A172 (cell line): ENCODE measurements at regions not wholly inside any gene's neighbourhood (a gene's known extent, or its start where the extent isn't known, plus 50 kb on each side); places are given as distances from the start of the nearest gene placed in this dataset.
"Not testable (repeated sequence)": the region's sequence is repeated elsewhere in the genome, so short reads cannot be mapped to it uniquely, and the experiment has no call there.

Experiments
- DNase-seq: peaks from one replicate; pipeline ENCODE4 v3.0.0-alpha.2; 2015; ENCODE audit warnings: low spot score

DNA sequence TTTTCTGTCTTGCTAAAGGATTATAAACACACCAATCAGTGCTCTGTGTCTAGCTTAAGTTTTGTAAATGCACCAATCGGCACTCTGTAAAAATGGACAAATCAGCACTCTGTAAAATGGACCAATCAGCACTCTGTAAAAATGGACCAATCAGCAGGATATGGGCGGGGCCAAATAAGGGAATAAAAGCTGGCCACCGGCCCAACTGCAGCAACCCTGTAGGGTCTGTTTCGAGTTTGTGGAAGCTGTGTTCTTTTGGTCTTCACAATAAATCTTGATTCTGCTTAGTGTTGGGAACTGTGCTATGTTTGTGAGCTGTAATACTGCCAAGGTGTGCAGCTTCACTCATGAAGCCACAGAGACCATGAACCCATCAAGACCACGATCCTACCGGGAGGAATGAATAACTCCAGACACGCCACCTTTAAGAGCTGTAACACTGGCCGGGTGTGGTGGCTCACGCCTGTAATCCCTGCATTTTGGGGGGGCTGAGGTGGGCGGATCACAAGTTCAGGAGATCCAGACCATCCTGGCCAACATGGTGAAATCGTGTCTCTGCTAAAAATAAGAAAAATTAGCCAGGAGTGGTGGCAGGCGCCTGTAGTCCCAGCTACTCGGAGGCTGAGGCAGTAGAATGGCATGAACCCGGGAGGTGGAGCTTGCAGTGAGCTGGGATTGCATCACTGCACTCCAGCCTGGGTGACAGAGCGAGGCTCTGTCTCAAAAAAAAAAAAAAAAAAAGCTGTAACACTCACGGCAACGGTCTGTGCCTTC lies 133.0 kb upstream of the GDF10 start:
- not testable (repeated sequence) for DNase-seq

DNA sequence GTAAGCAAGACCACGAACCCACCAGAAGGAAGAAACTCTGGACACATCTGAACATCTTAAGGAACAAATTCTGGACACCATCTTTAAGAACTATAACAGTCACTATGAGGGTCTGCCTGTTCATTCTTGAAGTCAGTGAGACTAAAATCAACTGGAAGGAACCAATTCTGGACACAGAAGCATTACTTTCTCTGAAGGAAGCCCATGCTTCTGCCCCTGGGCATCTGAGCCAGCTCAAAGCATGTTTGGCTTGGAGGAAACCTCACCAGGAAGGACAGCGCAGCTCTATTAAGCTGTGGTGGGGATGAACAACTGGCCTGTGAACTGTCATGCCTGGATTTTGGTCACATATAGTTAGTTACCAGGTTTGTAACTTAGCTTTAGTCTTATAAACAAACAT lies 132.4 kb upstream of the GDF10 start:
- no peak for DNase-seq

DNA sequence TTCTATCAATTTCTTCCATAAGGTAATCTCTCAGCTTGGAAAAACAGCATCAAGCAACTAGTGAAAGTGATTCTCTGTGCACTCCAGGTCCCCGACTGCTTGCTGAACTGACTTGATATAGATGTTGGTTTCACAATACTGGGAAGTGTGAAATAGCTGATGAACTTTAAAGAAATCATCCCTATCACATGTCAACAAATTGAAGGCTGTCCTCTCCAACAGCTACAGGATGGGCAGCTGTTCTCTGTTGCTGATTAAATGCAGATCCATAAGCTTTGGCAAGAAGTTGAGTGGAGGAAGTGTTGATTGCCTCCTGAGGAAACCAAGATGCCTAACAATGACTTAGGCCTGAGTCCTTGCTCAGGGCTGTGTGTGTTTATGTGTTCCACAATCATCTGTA lies 130.4 kb upstream of the GDF10 start:
- no peak for DNase-seq

DNA sequence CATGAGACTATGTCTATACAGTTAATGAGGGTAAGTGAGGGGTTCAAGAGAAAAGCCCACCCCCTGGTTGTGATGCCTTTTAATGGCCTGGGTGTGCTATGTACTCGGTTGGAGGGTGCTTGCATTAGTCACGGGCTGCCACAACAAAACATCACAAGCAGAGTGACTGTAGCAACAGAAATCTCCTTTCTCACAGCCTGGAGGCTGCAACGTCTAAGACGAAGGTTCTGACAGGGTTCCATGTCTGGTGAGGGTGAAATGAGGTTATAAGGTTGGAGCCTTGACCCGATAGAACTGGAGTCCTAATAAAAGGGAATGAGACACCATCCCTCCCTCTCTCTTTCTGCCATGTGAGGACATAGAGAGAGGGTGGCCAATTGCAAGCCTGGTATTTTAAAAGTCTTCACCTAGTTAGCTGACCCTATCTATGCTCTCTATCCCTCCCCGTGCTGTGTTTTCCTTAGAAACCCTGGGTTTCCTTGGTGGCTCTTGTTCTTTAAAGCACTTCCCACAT lies 126.0 kb upstream of the GDF10 start:
- no peak for DNase-seq

DNA sequence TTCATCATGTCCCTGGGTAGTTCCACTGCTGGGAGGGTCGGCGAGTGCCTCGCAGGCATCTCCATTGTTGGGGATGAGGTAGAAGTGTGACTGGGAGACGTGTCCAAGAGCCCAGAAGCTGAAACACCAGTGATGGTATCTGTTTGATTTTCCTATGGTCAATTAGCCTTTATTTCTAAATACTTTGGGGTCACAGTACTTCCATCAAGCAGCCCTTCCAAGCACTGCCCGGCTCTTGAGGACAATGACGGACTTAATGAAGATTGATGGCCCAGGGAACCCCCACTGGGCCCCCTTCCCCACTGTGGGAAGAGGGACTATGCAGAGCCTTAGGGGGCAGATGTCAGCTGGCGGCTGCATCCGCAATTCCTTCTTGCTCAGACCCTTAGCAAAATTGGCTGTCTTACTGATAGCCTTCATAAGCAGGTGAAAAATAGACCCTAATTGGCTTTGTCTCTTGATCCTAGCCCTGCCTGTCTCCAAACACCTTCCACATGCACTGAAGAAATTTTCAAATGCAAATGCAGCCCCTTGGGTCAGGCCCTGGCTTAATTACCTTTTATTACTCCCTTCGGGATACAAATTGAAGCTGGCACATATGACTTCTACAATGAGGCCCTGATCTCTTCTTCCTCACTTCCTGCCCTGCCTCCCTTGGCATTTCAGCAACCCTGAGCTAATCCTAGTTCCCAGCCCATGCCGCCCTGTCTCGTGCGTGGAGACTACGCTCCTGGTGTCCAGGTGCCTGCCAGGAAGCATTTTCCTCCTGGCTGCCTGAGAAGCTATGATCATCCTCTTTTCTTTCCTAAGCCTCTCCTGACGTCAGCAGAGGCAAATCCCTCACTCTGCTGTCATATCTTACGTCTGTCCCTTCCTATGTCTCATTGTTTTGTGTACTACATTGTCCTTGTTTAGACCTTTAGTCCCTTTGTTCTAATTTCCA lies 124.5 kb upstream of the GDF10 start:
- DNase-seq: no peak

DNA sequence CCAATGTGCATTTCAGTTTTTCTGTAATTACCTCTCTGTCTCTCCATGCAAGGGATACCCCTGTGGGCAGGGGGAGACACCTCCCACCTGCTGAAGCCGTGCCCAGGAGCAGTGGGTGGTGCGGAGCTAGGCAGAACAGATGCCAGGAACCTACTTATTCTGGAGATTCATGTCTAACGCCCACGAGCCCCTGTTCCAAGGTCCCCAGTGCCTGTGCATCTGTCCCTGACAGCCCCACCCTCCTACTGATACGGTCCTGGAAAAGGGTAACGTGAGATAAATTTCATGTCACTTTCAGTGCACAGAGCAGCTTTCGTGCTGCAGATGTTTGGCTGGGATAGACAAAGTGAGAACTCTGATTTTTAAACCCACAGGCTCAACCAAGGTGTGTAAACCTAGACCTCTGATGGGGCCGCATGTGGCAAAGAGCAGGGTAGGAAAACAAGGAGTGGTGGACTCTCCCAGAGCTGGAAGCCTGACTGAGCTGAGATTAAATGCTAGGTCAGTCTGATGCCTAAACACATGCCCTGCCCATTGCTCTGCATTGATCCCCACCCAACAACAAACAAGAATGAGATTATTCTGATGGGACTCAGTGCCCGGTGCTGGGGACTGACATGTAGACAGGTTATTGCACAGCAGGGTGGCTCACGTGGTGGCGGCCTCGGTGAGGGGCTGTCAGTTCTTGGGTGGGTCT lies 123.6 kb upstream of the GDF10 start:
- no peak for DNase-seq

DNA sequence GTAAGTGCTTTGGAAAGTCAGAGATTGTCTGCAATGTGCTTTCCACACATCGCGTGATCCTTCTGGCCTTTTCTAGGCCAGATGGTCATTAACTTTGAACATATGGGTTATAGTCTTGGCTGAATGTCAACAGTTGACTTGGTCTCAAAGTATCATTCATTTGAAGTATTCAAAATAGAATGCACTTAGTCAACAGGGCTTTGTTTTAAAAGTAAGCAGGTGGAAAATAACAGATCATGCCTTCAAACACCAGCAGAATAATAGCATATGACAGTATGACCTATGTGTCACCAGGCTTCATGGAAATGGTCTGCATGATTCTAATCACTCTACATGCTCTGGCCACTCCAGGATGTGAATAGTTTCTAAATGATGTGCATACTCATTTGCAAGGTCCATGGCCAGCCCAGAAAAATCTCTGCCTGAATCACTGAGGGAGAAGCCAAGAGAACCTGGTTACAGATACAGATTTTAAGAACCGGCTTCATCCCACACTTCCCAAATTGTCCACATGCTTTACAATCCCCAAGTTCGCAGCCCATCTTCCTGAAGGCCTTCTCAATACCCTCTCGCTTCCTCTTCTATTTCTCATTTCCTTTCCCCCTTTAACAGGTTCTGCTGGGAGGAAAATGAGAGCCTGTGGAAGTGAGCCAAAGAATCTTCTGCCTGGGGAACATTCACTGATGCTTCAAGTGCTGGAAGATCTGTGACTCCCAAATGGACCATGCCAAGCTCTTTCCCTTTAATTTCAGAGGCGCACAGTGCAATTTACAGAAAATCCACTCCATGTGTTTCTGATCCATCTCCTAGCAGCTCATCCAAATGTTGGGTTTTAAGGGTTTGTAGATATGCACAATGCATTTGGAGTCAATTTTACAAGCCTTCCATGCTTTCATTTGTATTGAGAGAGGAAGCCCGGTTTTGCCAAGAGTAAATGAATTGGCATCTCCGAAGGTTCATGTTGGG lies 122.8 kb upstream of the GDF10 start:
- DNase-seq: no peak

DNA sequence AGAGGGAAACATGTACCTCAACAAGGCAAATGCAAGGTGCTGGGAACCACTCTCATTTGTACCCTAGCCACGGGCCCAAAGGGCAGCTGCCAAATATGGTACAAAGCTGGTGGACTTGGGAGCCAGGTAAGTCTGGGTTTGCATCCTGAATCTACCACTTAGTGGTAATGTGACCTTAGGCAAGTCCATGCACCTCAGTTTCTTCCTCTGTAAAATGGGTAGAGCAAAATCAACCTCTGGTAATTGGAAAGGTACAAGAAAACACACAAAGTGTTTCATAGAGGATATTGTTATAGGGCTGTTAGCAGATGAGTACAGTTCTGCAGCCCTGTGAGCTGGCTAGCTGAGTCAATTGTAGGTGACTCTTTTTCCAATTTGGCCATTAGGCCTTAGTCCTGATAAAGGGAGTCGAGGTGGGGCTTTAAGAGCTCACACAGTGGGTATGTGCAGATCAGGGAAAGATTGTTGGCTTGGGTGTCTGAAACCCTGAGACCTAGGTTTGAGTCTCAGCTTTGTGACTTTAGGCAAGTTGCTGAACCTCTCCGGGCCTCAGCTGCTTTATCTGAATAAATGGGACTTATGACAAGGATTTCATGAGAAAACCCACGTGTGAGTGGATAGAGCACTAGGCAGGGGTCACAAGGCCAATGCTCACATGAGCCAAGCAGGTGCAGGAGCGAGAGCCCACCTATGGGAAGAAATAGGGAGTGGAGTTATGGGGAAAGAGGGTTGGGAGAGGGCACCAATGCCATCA lies 121.3 kb upstream of the GDF10 start:
- no peak for DNase-seq

DNA sequence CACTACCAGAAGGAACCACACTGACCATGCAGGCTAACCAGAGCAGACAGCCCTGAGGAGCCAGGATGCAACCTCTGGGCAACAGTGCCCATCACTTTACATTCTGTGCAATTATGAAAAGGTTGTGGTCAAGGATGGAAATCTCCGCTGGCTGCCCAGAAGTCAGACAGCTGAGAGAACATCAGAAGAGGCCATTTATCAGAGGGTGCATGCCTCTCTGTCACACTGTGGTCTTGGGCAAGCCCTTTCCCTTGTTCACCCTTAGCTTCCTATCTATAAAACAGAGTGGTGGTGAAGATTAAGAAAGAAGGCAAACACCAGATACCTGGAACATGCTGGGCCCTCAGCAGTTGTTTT lies 120.7 kb upstream of the GDF10 start:
- peak; percentile 40 for DNase-seq

DNA sequence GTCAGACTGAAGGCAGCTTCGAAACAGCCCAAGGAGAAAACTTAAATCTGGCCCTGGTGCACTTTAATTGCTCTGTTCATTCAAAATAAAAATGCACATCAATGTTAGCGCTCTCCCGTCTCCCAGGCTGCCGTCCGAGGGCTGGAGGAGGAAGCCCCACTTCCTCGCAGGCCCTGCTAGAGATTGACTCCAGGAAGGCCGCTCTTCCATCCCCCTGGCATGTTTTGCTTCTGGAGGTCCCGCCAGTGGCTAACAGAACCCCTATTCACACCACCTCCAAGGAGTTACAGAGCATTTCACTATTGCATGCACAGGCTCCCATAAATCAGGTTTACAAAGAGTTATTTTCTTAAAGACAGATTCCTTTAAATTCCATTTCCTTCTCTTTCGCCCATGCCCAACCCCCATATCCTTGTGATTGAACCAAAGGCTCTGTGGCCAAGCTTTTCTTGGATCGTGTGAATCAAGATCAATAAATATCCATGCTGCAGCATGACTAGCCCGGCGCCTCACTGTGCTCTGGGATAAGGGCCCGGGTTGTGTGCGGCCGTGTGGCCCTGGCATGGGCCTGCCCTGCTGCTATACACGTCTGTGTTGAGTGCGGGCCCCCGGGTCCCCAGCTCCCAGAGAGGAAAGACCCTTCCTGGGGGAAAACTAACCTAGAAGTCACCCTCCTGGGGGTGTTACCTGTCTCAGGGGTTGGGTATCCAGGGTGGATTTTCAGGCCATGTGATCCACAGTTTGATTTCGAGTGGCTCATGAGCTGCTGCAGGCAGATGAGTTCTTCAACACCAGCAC lies 118.7 kb upstream of the GDF10 start:
- DNase-seq: no peak

DNA sequence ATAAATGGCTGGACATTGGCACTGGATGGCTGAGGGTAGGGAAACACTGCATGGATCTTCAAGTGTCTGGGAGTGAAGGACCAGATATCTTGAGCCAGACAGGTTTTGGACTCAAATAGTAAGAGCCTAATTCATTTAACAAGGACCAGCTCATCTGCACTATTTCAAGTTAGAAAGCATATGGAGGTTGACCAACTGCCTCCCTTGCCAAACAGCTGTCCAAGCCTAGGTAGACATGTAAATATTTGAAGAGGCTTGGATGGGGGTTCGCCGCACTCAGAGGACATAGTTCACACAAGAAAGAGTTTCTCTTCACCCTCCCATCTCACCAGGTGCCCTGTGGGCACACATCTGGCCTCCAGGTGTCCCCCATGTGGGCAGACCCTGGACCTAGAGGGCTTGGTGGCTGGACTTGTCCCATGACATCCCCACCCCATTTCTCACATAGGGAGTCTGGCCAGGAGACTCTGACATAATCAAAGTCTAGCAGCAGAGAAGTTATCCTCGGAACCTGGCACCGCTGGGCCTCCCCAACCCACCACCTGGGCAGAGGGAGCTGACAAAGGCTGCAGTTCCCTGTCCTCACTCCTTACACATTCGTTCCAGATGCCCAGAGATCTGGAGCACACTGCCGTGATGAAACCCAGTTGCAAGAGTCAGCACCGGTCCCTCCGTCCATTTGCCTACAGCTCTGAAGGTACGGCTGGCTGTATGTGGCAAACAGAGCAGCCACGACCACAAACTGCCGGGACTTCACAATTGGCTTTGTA lies 116.9 kb upstream of the GDF10 start:
- no peak for DNase-seq

DNA sequence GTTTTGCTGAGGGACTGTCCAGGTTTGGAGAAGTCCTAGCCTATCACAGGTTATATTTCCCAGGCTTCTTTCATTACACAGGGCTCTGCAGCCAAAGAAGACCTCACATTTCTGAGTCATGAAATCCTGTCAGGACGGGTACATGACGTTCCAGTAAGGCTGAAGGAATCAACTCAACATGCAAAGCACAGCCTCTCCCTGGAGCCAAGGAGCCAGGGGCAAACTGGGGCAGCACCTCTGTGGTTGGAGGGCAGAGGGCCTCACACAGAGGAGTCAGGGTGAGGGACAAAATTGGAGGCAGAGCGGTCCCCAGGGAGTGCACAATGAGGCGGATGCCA lies 116.3 kb upstream of the GDF10 start:
- DNase-seq: no peak

DNA sequence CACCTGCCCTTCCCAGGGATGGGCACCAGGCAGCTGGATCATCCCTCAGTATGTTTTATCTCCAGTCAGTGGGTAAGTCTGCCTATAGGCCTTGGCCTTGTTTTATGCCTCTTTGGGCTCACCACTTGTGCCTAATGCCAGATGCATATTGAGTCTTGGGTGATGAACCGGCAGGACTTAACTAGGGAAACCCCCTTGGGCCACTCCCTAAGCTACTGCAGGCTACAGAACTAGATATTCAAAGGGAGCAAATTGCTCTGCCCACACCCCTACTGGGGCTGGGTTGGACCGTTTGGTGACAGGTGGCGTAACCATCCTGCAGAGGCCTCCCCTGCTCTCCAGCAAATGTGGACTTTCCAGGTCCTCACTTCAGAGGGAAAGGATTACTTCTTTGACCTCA lies 115.7 kb upstream of the GDF10 start:
- no peak for DNase-seq

DNA sequence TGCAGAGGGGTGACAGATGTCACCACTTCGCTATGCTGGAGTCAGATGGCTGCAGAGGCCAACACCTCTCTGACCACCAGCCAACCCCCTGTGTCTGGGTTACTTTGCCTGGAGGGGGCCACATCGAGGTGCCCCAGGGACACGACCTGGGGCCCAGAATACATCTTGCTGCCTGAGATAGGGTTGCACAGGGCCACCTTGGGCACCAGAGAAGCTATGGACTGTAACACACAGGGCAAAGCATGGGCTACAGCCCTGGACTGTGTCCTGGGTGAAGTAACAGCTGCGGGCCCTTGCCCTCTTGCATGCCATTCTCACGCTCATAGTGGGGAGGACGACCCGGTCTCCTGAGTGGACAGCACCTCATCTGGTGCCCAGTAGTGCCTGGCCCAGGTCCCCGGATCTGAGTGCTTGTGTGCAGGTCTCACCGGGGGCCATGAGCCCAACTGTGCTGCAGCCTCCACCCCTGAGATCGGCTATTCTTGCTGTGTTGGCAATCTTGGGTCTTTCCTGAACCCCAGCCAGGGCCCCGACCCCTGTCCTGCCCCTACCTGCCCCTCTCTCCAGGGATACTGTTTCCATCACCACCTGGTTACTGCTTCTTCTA lies 115.2 kb upstream of the GDF10 start:
- DNase-seq: no peak

DNA sequence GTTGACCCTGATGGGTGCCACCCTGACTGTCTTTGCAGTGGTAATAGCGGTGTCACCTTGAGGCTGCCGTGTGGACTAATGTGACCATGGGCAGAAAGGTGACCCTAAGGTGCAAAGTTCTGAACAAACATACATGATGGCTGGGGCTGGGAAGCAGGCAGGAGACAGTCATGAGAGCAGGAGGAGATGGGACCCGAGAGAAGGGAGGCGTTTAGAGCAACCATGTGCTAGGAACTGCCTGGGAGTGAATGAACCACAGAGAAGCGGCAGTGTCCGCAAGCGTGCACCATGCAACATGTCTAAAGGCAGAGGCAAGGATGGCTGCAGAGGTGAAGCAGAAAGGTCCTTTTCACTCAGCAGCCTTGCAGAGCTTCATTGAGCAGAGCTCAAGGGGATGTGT lies 113.1 kb upstream of the GDF10 start:
- DNase-seq: no peak

DNA sequence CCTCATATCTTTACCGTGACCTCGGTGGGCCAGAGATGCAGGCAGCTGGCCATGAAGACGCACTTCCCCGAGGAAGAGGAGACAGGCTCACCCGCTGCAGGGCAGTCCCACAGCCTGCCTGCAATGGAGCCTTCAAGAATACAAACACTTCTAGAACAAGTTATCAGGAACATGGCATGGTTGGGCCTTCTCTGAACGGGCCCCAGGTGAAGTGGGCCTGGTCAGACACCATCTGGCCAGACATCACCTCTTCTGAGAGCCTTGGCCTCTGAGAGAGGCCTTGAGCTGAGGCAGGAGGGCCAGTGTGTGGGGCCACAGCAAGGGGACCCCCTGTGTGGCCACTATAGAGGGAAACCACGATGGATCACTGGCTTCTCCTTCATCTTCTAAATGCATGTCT lies 112.4 kb upstream of the GDF10 start:
- no peak for DNase-seq

DNA sequence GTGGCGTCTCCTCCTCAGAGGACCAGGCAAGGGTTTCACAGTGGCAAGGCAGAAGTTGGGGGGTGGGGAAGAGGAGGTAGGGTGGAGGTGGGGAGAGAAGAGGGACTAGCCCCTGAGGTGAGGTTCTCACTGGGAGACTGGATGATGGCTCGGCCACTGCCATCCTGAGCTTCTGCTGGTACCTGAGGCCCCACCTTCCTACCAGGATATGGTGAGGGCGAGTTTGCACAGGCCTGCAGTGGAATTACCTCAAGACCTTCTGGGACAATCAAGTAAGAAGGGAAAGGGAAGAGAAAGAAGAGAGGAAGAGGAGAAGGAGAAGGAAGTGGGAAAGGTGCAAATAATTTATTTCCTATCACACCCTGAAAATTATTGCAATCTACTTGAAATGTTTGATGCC lies 111.8 kb upstream of the GDF10 start:
- no peak for DNase-seq

DNA sequence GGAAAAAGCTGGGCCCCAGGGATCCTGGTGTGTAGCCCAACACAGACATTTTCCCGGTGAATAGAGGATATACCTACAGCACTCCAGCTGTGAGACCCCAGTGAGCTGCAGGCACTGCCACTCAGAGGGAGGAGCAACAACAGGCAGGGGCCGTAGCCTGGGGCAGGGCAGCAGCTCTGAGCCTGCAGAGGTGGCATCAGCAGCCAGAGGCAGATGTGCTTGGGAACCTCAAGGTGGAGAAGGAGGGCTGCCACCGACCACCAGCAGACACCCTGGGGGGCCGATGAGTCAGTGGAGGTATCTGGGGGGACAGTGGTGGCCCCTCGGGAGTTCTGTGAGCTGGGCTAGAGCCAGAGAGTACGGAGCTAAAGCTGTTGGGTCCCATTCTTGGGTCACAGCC lies 110.2 kb upstream of the GDF10 start:
- DNase-seq: no peak

DNA sequence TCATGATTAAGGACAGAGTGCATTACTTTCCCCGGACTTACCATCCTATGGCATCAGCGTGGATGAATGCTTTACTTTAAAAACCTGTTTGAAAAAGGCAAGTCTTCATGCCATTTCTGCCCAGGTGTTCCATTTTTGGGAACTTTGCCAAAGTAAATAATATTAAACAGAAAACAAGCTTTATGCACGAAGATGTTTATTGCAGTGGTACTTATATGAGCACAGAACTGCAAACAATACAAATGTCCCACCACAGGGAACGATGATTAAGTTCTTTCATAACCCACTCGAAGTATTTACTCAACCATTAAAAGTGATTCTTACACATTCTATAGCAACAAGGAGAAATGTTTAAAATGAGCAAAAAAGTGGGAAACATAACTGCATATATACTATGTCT lies 109.7 kb upstream of the GDF10 start:
- DNase-seq: no peak
